Activated effector memory CD4-positive, alpha-beta T cell treated with Interleukin-2 at 50 U/mL for 16 hours (primary cell): ENCODE measurements at regions not wholly inside any gene's neighbourhood (a gene's known extent, or its start where the extent isn't known, plus 50 kb on each side); places are given as distances from the start of the nearest gene placed in this dataset.
"Not testable (repeated sequence)": the region's sequence is repeated elsewhere in the genome, so short reads cannot be mapped to it uniquely, and the experiment has no call there.

Experiments
- DNase-seq: peaks from one replicate; pipeline ENCODE4 v3.0.0-alpha.2; 2020

DNA sequence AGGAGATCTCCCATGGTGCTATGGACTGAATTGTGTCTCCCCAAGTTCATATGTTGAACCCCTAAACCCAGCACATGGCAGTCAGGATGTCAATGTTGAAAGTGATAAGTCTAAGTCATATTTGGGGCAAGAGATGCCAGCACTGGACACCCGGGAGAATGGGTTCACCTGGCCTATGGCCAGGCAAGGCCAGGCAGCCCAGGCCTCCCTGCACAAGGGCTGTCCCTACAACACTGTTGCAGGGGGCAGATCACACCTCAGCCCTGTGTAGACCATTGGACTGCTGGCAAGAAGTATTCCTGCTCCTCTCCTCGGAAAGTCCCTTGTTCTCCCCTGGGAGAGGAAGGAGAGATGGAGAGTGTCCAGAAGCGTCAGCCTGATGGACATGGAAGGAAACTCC, 240.5 kb downstream of the GADD45G start:
- DNase-seq, result no peak

DNA sequence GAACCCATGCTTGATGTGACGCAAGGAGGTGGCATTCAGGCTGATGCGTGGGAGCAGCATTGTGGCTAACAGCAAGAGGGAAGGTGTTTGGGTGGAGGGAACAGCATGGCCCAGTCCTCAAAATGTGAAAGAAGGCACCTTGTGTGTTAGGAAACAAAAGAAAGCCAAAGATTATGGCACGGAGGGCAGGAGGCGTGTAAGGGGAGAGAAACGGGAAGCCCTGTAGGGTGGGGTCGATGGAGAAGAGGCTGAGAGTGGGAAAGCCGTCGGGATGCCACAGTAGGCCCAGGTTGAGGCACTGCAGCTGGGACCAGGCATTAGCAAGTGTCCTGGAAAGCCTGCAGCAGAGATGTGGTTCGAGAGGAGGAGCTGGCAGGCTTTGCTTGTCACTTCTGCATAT, 241.1 kb downstream of the GADD45G start:
- no peak for DNase-seq

DNA sequence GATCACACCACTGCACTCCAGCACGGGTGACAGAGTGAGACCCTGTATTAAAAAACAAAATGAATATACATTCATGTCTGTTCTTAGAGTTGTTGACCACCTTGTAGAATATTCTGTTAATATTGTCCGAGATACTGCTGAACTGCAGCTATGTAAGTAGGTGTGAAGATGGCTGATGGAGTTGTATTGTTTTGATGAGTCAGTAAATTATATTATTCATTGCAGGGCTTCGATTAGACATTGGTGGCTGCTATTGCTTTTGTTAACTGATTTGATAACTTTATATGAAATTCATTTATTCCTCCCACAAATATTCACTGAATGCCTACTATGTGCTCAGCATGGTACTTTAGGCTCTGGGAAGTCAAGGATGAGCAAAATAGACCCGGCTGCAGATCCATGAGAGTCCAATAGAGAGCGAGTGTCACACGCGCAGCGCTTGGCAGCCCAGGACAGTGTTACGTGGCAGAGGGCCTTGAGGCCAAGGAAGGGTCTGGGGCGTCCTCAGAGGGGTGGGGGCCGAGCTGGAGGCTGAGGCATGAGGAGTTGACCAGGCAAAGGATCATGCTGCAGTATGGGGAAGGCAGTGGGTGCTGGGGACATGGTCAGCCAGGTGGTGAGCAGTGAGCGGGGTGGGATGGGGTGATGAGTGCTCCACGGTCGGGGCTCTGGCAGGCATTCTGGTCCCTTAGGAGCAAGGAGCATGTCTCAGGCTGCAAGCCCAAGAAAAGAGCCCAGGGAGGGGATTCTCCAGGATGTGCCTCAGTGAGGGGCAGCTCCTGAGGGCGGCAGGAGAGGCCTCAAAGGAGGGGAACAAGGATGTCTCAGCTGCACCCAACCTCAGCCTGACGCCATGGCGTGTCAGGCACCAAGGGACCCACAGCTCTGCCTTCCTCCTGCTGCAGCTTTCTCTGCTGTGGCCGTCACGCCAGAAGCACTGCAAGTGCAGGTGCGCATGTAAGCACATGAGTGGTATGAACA, 243.5 kb downstream of the GADD45G start:
- DNase-seq, result no peak

DNA sequence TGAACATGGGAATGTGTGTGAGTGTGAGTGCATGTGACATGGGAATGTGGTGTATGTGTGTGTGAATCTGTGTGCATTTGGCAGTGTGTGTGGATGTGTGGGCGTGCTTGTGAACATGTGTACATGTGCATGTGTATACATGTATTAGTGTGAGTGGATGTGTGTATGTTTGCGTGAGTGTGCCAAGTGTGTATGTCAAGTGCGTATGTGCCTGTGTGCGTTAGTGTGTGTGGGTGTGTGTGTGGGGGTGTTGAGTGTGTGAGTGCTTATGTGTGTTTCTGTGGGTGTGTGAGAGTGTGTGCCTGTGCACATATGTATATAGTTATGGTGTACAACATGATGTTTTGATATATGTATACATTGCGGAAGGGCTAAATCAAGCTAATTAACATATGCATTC, 244.3 kb downstream of the GADD45G start:
- no peak for DNase-seq

DNA sequence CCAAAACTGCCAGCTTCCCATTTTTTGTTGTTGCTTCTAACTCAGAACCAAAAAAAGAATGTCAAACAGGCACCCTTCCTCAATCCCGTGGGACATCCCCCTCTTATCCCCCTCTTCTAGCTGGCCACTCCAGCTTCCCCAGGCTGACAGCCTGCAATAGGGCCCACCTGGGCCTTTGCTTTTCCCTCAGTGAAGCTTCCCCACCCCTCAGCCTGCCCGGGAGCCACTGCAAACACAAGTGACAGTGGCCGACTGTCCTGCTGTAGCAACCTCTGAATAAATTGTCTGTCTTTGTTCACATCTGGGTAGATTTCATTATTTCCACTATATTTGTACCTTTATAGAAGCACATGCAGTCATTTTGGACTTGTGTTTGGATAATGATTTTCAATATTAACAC, 245.3 kb downstream of the GADD45G start:
- no peak for DNase-seq

DNA sequence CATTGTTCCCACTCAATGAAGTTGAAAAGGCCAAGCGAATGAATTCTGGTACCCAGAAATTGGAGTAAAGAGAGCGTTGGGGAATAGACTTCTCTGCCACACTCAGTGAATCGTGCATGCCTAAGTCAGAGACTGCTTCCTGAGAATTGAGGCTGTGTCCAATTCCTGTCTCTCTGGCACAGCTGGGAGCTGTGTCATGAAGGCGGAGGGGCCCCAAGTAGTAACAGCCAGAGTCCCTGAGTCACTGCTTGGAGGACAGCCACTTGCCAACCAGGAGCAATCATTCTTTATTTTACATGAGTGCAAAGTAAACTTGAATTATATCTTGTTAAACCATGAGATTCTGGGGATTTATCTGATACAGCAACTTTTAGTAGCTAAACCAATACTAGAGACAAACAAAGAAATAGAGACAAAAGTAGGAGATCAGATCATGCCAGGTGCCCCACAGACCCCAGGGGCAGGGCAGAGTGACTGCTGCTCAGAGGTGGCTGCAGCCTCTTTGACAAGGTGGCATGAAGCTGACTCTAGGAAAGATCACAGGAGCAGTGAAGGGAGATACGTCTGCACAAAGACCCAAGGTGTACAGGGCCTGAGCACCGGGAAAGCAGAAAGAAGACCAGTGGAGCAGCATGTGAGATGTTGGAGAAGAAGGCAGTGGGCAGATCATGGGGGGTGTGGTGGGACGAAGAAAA, 246.0 kb downstream of the GADD45G start:
- no peak for DNase-seq

DNA sequence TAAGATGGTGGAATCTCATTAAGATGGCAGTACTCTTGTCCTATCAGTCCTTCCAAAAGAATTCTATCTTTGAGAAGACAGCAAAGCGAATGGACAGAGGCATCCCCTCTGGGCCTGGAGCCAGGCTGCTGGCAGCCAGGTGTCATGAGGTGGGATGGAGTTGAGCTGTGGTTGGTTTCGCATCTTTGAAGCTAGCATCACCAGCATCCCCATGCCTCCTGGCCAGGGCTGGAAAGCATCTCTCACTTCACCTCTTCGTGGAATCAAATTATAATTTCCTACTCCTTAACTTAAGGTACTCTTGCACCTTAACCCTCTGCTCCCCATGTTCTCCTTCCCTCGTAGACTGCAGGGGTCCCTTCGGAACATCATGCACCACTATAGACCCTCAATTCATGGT, 248.3 kb downstream of the GADD45G start:
- DNase-seq, result no peak

DNA sequence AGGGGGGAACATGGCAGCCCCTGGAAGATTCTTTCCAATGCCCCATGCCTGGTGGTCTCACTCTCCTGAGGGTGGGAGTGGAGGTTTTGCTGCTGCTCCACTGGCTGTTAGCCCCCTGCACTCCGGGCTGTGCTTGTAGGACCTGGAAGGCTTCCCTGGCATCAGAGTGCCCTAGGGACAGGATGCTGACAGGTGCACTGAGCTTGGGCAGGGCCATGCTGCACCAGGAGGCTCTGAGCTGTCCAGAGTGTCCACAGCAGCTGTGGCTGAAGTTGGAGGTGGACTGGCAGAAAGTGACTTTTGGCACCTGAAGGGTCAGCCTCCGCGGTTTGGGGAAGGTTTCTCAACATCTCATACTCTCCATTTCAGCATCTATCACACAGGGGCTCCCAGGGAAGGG, 249.1 kb downstream of the GADD45G start:
- no peak for DNase-seq

DNA sequence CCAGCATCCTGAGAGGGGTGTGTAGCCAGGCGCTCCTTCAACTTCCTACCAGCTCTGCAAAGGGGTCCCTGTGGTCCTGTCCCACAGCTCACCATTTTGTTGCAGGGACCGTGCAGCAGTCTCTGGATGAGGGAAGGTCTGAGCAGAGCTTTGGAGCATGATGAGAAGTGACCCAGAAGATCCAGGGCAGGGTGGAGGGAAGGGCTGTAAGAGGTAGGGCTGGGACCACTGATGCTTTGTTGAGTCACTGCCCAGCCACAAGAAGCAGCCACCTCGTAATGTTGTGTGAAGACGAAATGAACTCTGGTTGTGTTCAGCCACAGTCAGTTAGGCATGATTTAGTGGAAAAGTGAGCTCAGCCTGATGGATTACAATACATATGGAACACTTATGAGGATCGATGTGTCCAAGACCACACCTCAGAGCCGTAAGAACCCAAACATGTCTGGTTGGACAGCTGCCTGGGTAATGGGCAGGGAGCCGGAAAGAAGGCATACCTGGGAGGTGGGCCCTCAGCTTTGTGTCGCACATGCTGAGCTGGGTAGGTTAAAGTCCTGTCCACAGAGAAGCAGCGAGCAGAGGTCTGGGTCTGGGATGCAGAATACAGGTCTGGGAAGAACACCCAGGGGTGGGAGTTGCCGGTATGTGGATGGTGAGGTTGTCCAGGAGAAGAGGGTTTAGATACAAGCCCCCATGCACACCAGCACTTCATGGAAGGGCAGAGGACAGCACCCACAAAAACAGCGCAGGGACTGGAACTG, 250.1 kb downstream of the GADD45G start:
- DNase-seq, result no peak

DNA sequence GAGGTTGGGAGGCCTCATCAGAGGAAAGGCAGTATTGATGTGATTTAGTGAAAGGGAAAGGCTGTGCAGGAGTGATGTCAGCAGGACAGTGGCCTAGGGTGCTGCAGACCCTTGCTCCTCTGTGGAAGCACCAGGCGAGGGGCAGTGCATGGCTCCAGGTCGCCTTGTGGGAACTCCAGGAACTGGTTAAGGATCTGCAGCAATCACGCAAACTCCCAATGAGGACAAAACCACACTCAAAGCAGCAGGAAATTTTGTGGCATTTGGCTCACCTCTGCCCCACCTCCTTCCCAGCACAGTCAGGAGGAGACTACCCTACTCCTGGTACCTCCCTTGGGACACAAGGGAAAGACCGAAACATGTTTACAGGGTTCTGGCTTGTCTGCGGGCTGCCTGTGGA, 251.5 kb downstream of the GADD45G start:
- not testable (repeated sequence) for DNase-seq

DNA sequence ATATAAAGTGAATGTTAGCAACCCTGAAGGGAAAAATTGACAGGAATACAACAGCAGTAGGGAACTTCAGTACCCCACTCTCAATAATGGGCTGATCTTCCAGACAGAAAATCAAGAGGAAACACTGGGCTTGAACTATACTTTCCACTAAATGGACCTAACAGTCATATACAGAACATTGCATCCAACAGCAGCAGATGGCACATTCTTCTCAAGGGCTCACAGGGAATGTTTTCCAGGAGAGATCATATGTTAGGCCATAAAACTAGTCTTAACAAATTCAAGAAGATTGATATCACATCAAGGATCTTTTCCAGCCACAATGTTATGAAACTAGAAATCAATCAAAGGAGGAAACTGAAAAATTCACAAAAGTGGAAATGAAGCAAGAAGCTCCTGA, 252.1 kb downstream of the GADD45G start:
- not testable (repeated sequence) for DNase-seq

DNA sequence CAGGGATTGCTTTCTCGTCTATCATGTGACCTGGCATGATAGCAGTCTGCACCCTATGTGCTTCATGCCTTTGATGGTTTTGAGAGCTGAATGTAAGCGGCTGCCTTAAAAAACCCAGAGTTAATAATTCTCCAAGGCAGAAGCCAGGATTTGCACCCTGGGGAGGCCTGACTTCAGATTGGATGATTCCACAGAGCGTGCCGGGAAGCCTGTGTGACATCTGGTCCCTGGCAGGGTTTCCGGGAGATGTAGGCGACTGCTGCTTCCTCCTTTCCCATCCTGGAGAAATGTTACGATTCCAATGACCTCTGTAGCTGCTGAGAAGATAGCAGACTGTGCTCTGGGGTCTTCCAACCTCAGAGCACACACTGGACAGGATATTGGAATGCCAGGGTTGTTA, 255.0 kb downstream of the GADD45G start:
- DNase-seq, result not testable (repeated sequence)

DNA sequence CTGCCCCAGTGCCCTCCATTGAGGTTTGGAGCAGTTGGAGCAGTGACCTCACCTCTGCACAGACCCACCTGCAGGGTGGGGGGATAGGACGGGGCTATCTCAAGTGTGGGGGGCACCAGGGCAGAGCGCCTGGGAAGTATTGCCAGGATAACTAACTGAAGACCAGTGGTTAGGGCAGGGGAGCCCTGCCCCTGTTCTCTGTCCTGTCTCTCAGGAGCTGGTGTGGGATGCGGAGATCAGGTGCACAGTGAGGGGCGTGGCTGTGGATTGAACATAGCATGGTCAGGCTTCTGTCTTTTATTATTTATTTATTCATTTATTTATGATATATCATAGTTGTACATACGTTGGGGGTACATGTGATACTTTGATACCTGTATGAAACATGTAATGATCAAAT, 256.6 kb downstream of the GADD45G start:
- DNase-seq, result not testable (repeated sequence)

DNA sequence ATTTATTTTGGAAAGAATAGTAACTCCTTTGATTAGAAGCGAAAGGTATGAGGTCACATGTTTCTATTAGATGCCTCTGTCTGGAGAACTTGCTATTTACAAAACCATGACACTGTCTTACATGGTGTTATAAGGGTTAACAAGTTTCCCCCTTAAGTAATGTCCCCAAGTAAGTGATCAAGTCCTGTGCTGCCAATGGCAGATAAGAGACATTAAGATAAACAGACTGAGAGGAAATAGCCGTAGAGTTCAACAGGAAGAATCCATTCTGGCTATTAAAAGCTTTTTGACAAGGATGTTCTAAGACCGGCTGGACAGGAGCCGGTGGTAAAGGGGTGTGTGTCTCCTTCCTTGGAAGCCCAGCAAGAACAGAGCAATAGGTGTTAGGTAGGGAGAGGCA, 257.5 kb downstream of the GADD45G start:
- no peak for DNase-seq

DNA sequence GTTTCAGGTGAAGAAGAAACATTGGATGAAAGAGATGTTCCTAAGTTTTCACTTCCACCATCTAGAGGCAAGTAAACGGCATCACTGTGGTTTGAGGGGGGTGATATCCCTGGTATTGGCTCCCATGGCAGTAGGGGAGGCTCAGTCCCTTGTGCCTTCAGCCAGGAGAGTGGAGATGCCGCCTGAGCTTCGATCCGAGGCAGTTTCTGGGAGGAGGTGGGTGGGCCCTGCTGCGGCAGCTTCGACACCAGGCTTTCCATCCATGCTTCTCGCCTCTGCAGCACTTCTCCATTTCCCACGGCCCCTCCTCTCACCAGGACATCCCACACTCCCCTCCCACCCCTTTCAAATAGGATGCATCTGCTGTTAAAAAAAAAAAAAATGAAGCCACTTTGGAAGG, 258.3 kb downstream of the GADD45G start:
- DNase-seq, result no peak

DNA sequence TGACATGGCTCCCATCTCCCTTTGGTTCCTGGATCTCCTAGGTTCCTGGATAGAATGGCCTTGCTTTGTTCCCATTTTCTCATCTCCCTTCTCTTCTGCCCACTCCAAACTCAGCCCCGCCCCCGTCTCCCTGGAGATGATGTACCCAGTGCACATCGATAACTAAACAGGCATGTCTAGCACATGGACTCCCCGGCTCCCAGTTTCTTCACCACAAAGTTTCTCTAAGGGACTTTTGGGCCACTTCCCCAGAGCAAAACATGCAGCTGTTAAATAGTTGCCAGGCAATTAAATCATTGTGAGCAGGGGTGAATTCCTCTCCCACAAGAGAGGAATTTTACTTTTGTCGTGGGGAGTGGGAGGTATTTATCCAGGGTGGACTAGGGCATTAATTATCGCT, 259.0 kb downstream of the GADD45G start:
- DNase-seq, result no peak

DNA sequence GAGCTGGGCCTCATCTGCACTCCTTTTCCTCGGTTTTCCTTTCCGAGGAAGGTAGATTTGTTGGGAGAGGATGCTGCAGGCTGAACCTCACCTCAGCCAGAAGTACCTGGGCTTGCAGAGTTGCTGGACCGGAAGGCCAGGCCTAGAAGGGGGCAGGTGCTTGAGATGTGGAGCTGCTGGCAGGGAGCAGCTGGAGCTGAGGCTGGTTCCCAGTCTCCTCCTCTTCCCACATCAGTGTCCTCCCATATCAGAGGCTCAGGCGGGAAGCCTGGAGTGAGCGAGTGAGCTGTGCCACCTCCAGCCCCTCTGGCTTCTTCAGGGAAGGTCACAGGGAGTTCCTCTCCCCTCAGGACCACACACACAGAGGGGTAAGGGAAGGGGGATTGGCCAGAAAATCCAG, 259.4 kb downstream of the GADD45G start:
- DNase-seq, result no peak

DNA sequence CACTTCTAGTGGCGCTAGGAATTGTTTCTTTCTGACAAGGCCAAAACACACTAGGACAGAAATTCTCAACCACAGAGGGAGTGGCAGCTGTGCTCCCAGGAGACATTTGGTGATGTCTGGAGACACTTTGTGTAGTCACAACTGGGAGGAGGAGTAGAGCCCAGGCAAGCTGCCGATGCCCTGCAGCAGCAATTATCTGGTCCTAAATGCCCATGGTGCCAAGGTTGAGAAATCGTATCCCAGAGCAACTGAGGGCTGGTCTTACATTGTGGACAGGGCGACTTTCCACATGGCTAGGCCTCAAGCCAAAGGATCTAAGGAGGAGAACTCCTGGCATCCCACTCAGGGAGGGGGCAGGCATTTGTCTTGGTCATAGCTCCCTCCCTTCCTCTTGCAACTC, 259.9 kb downstream of the GADD45G start:
- no peak for DNase-seq

DNA sequence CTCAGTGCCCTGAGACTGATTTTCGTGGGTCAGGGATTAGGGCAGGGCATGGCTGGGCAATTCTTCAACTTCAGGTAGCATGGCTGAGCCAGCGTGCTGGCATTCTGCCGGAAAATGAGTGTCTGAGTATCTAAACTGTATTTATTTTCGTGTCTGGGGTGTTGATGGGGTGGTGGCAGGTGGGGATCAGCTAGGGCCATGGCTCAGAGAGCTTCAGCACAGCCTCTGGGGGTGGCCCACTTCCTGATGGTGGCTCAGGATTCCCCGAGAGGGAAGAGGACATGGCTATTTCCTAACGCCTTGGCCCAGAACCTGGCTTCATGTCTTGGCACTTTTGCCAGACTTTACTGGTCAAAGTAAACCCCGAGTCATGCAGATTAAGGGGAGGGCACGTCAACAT, 260.5 kb downstream of the GADD45G start:
- DNase-seq, result no peak

DNA sequence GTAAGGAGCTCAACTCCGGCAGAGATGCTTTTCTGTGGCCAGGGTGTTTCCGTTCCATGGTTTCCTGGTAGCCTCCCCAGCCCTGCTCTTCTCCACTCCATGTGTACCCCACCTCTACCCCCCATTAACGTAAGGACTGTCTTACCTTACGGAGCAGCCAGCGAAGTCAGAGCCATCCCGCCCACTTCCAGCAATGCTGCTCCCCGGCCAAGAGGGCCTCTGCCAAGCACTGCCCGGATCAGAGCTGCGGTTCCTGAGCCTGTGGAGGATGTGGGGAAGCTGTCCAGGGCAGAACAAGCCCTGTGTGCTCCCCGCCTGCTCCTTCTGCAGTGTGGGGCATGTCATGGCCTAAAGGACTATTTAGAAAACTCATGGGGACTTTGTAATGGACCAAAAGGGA, 261.2 kb downstream of the GADD45G start:
- no peak for DNase-seq

DNA sequence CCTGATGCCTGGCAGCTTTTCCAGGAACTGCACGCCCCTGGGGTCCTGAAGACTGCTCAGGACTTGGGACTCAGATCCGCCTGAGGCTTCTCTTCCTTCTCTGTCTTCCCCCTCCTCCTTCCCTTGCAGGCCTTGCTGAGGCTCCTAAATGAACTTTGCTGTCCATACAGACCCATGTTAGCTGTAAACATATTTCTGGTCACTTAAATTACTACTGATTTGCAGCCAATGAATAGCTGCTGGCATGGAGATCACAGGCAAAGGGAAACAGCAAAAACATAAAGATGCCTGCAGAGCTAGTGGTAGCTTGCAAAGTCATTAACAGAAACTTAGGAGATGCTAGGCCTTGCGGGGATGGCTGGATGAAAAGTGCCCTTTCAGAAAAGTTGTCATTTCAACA, 261.9 kb downstream of the GADD45G start:
- no peak for DNase-seq

DNA sequence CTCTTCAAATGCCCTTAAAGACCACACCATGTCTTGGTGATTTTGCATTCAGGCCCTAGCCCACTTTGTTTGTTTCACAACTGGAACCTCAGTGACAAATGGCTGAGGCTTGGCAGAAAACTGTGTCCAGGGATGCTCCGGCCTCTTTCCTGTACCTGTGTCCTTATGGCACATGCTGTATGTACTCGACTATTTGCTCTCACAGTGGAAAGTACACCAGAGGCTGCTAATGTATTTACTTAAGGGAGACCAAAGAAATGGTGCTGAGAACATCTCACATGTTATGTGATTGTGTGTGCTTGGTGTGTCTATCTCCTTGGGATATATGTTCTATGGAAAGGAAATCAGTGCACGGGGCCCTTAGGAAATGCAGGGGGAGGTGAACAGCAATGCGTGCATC, 263.3 kb downstream of the GADD45G start:
- no peak for DNase-seq

DNA sequence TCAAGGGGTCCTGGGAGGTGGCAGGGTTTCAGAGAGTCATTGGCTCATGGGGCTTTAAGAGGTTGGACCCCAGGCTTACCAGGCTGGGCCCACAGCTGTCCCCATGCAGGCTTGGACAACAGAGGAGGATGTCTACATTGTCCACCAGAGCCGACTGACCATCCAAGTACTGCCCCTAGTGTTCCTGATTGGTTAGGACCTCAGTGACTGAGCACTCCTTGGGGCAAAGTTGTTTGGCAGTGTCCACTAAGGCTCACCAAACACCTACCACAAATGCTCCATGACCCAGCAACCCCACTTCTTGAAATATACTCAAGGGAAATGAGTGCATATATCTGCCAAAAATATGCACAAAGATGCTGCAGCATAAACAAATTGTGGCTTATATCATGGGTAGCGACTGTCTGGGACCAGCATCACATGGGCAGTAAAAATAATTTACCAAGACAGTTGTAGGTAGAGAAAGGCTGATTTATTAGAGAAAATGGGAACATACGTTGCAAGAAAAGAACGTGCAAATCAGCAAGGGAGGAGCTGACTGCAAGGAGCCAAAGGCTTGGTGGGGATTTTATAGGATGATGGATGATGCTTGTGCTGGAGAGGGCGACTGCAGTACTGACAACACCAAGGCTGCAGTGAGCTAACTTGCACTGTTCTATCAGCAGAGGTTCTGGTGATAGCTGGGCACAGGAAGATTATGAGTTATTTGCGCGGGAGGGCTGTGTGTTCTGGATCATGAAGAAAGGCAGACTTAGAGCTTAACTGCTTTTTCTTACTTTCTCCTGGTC, 265.2 kb downstream of the GADD45G start:
- no peak for DNase-seq
